ENCODE measurements at regions not wholly inside any gene's neighbourhood (a gene's known extent, or its start where the extent isn't known, plus 50 kb on each side); places are given as distances from the start of the nearest gene placed in this dataset.
"Not testable (repeated sequence)": the region's sequence is repeated elsewhere in the genome, so short reads cannot be mapped to it uniquely, and the experiment has no call there.

GRCh38 chr3:21260507-21260906 is 490.5 kb downstream of the ZNF385D start:
- H3K4me3 ChIP-seq (ENCODE audit: low read length): no peak overlapping the region

DNA sequence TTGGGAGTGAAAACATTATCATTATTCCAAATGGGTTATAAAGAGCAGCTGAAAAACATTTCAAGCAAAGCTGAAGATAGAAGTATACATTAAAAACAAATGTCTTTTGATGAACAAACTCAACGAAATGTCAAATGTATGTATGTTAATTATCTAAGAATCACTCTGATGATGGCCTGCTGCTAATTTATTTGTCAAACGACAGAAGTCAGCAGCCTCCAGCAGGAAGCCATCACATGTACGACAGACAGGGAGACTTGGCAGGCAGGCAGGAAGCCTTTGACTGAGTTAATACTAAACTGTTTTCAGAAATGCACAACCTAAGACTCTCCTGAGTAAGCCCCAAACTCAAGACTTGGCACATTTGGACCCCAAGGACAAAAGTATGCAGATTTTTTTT is 491.1 kb downstream of the ZNF385D start:
- no peak for DNase-seq (ENCODE audit: low read depth, low spot score)

More at GRCh38 chr3:21260507-21260906, 490.5 kb downstream of the ZNF385D start:
- no peak for DNase-seq (ENCODE audit: low read depth, low spot score)

DNA sequence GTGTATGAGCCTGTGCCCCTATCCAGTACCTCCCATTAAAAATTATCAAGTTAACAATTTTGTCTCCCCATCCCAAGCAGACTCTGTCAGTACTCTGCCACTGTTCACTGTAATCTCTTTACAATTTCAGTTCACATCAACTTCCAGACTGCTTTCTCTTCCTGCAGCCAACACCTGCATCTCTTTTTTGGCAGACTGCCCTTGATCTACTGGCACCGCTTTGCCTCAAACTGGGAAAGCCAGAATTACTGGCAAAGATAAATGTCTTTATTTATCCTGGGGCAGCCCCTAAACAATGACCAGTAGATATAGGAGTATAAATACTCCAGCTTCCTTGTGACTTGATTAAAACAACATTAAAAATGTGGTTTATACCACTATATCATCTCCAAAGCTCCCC is 494.1 kb downstream of the ZNF385D start:
- DNase-seq (ENCODE audit: low read depth, low spot score): no peak
- H3K4me3 ChIP-seq (ENCODE audit: low read length): no peak overlapping the region

More for the DNA sequence above, 491.1 kb downstream of the ZNF385D start:
- no peak overlapping the region for H3K4me3 ChIP-seq (ENCODE audit: low read length)

GRCh38 chr3:21238661-21239060 is 512.3 kb downstream of the ZNF385D start:
- no peak for DNase-seq (ENCODE audit: low read depth, low spot score)
- no peak overlapping the region for H3K4me3 ChIP-seq (ENCODE audit: low read length)

- no peak for DNase-seq (ENCODE audit: low read depth, low spot score)
- H3K4me3 ChIP-seq (ENCODE audit: low read length): no peak overlapping the region
These were observed 513.4 kb downstream of the ZNF385D start for GRCh38 chr3:21237638-21238037.

- no peak overlapping the region for H3K4me3 ChIP-seq (ENCODE audit: low read length)
- no peak for DNase-seq (ENCODE audit: low read depth, low spot score)
These were observed 515.5 kb downstream of the ZNF385D start for GRCh38 chr3:21235491-21235890.

DNA sequence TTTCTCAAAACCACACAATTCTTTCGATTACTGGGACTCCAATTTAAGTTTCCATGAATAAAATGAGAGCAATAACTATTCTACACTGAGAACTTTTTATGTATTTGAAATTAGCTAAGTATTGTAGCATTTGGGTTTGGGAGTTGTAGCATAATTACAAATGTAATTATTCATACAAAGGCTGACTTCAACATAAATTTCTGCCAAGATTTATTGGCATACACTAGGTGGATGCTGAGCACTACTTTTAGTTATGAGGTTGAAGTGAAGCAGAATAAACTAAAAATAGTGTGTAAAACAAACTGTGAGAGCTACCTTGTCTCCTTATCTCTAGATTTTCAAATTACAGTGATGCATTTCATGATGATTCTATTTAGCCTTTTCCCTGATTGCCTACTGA is 516.1 kb downstream of the ZNF385D start:
- no peak for DNase-seq (ENCODE audit: low read depth, low spot score)
- no peak overlapping the region for H3K4me3 ChIP-seq (ENCODE audit: low read length)

- no peak for DNase-seq (ENCODE audit: low read depth, low spot score)
These were observed 521.4 kb downstream of the ZNF385D start for GRCh38 chr3:21229426-21230135.

DNA sequence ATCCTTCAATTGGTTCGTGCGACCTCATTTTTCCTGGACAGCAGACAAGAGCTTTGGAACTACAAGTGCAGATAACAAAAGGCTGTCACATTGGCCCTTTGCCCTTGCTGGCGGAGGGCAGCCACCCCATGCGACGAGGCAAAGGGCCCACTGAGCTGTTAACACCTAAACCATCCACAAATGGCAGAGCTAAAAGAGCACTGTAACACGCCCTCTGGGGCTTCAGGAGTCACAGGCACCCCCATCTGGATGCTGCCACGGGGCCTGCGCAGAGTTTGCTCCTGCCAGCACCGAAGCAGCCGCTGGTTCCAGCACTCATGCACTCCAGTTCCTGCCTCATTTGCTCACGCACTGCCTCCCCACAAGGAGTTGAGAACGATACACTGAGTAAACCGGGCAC is 524.9 kb downstream of the ZNF385D start:
- DNase-seq (ENCODE audit: low read depth, low spot score): no peak
- no peak overlapping the region for H3K4me3 ChIP-seq (ENCODE audit: low read length)

More at GRCh38 chr3:21229426-21230135, 521.4 kb downstream of the ZNF385D start:
- no peak overlapping the region for H3K4me3 ChIP-seq (ENCODE audit: low read length)

DNA sequence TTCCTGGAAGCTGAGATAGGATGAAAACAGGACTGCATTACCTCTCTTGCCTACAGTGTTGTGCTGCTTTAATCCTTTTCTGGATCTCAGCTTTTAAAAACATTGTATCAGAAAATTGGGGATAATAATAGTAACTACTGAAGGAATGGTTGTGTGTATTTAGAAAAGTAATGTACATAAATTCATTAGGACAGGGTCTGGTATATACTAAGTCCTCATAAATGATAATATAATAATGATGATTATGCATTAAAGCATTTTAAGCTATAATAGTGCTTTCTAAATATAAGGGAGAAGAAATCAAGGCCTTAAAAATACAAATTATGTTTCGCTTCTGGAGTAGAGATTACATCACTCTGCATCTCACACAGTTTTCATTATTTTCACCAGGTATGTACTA is 530.1 kb downstream of the ZNF385D start:
- no peak overlapping the region for H3K4me3 ChIP-seq (ENCODE audit: low read length)
- no peak for DNase-seq (ENCODE audit: low read depth, low spot score)

DNA sequence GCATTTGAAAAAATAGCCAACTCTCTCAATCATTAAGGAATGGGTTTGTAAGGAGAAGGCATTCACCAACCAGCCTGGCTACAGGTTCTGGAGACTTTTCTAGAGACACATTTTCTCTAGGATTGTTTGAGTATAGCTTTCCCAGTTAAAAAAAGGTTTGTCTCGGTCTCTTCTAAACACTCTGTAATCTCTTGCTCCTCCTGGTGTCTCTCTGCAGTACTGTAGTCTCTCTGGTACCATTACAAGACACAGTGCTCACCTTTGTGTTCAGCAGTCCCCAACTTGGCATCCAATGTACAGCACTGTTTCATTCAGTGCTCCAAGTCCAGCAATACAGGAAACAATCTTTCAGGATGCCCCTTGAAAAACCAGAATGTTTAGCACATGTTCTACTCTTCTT is 534.4 kb downstream of the ZNF385D start:
- peak; percentile 11 for DNase-seq (ENCODE audit: low read depth, low spot score)
- H3K4me3 ChIP-seq (ENCODE audit: low read length): no peak overlapping the region

DNA sequence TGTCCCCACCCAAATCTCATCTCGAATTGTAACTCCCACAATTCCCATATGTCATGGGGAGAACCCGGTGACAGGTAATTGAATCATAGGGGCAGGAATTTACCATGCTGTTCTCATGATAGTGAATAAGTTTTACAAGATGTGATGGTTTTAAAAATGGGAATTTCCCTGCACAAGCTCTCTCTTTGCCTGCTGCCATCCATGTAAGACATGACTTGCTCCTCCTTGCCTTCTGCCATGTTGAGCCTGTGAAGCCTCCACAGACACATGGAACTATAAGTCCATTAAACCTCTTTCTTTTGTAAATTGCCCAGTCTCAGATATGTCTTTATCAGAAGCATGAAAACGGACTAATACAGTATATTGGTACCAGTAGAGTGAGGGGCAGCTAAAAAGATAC is 546.9 kb downstream of the ZNF385D start:
- H3K4me3 ChIP-seq (ENCODE audit: low read length); DNase-seq (ENCODE audit: low read depth, low spot score): not testable (repeated sequence)

- no peak overlapping the region for H3K4me3 ChIP-seq (ENCODE audit: low read length)
- no peak for DNase-seq (ENCODE audit: low read depth, low spot score)
These were observed 555.8 kb downstream of the ZNF385D start for GRCh38 chr3:21195203-21195602.

- DNase-seq (ENCODE audit: low read depth, low spot score); H3K4me3 ChIP-seq (ENCODE audit: low read length): not testable (repeated sequence)
These were observed 557.0 kb downstream of the ZNF385D start for GRCh38 chr3:21194036-21194435.

DNA sequence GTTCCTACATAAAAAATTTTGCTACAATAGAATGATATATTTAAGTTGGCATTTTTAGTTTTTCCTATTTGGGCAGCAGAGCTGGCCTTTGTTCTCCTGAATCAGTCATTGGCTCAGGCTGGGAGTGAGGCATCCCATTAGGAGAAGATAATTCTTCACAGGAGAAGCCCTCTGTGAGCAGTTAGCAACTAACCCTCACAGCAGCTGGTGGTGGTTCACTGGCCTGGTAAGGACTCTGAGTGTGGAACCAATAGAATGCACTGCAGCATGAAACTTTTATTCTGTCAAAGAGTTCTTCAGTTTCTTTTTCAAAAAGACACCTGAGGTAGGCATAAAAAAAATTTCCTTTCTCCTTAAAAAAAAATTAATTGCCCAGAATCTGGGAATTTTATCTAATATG is 562.6 kb downstream of the ZNF385D start:
- no peak for DNase-seq (ENCODE audit: low read depth, low spot score)
- no peak overlapping the region for H3K4me3 ChIP-seq (ENCODE audit: low read length)

DNA sequence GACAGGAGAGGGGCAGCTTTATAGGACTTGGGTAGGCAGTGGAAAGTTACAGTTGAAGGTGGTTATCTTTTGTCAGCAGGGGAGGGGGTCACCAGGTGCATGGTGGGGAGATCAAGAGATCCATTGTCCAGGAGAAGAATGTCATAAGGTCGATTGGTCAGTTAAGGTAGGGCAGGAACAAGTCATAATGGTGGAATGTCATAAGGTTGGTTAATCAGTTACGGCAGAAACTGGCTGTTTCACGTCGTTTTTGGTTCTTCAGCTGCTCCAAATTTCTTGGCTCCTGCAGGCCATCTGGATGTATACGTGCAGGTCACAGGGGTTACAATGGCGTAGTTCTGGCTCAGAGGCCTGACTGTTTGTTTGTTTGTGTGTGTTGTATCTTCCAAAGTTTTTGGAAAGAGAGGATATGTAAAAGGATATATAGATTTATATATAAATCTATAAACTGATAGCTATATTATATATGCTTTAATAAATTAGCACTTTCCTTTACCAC is 565.1 kb downstream of the ZNF385D start:
- no peak for DNase-seq (ENCODE audit: low read depth, low spot score)
- H3K4me3 ChIP-seq (ENCODE audit: low read length): no peak overlapping the region

DNA sequence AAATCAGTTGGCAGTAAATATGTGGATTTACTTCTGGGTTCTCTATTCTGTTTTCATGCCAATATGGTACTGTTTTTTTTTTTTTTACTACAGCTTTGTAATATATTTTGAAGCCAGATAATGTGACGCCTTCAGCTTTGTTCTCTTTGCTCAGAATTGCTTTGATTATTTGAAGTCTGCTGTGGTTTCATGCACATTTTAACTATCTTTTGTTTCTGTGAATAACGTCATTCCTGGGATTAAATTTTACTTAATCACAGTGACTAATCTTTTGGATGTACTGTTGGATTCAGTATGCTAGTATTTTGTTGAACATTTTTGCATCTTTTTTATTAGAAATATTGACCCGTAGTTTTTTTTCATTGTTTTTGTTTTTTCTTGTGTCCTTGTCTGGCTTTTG is 576.5 kb downstream of the ZNF385D start:
- DNase-seq (ENCODE audit: low read depth, low spot score): no peak
- no peak overlapping the region for H3K4me3 ChIP-seq (ENCODE audit: low read length)

GRCh38 chr3:21170964-21171363 is 580.0 kb downstream of the ZNF385D start:
- H3K4me3 ChIP-seq (ENCODE audit: low read length): no peak overlapping the region
- DNase-seq (ENCODE audit: low read depth, low spot score): peak; percentile 11

DNA sequence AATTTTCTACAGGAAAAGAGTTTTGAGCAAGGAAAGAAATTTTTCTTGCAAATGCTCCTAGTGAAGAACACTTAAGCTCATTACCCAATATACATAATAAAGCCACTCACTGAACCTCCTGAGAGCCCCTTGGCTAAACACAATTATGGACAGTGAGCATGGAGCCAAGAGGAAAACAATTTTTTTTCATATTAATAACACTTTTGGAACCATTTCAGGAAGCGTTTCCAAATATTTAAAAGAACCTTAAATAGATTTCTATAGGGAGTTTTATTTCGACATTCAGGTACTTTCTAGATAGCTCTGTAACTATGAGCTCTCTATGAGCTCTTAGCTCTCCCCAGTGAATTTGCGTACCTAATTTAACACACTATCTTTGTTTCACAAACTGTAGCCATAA is 581.1 kb downstream of the ZNF385D start:
- H3K4me3 ChIP-seq (ENCODE audit: low read length): no peak overlapping the region
- no peak for DNase-seq (ENCODE audit: low read depth, low spot score)

- DNase-seq (ENCODE audit: low read depth, low spot score): no peak
These were observed 582.5 kb downstream of the ZNF385D start for GRCh38 chr3:21168471-21168870.

GRCh38 chr3:21163956-21164355 is 587.1 kb downstream of the ZNF385D start:
- DNase-seq (ENCODE audit: low read depth, low spot score): no peak
- no peak overlapping the region for H3K4me3 ChIP-seq (ENCODE audit: low read length)

More at GRCh38 chr3:21168471-21168870, 582.5 kb downstream of the ZNF385D start:
- no peak overlapping the region for H3K4me3 ChIP-seq (ENCODE audit: low read length)
